K562 (cell line): ENCODE measurements at regions not wholly inside any gene's neighbourhood (a gene's known extent, or its start where the extent isn't known, plus 50 kb on each side); places are given as distances from the start of the nearest gene placed in this dataset.

ENCODE experiments used
- ATAC-seq: fragments of 200-7000 bp; cut with Tn5 transposase; 3 replicates; pipeline ENCODE4 v1.9.1; 2020; ENCODE audit warnings: moderate library complexity
- BruUV-seq: library from RNA; stranded (reverse); fragments of 400-500 nt; replicated peaks from 2 replicates; lab custom pipeline; 2021; lab: Mats Ljungman, UMichigan
- CTCF ChIA-PET: fragments of 300-600 bp; formaldehyde crosslinking; extraction: SDS; loops from one replicate; lab custom pipeline; 2021; ENCODE audit warnings: low intra/inter-chr PET ratio; lab: Yijun Ruan, JAX
- POLR2A ChIA-PET: fragments of 300-600, 350-650 bp; sonication (Branson Sonifier 250); formaldehyde crosslinking; extraction: SDS; loops from one replicate; lab custom pipeline; 2021; ENCODE audit warnings: antibody characterized with exemption, inconsistent platforms; lab: Yijun Ruan, JAX
- DNase-seq, 4 experiments: peaks; one replicate each; pipeline versions ENCODE4 v3.0.0 to v3.0.0-alpha.2; 2011 to 2018; ENCODE audit warnings: low spot score in 3 of 4, mixed read lengths in 3 of 4; ENCODE audit errors: extremely low read depth in 1 of 4
- FAIRE-seq: peaks from 2 replicates; lab custom pipeline; 2011; peaks lifted over from hg19 to GRCh38; lab: Jason Lieb, UNC
- H2AFZ ChIP-seq: 2 replicates; pipeline ENCODE4 v1.6.0; 2011; ENCODE audit warnings: low read depth, low read length, control low read depth, inconsistent platforms
- H3K27ac ChIP-seq: fragments of 200-600 bp; 3 replicates; pipeline ENCODE4 v1.8.0; 2011; ENCODE audit warnings: low read depth, mild to moderate bottlenecking, control low read depth, inconsistent platforms, low read length, moderate library complexity, mixed read lengths; ENCODE audit errors: extremely low read depth
- H3K27me3 ChIP-seq, 2 experiments: fragments of 300-600 bp in 1 of 2; 2 replicates in 1 of 2; 3 replicates in 1 of 2; pipeline versions ENCODE4 v1.6.0 to v1.8.0; 2011; ENCODE audit warnings: inconsistent platforms in 2 of 2, low read length in 2 of 2, mild to moderate bottlenecking in 1 of 2, mixed read lengths in 1 of 2, moderate library complexity in 1 of 2; ENCODE audit not compliant: control insufficient read depth in 2 of 2, insufficient read depth in 2 of 2
- H3K36me3 ChIP-seq: fragments of 300-600 bp; 3 replicates; pipeline ENCODE4 v1.8.0; 2011; ENCODE audit warnings: mild to moderate bottlenecking, low read length, inconsistent platforms; ENCODE audit not compliant: control insufficient read depth, insufficient read depth
- H3K4me1 ChIP-seq, 2 experiments: fragments of 200-600 bp in 1 of 2; replicated peaks in 1 of 2; 2 replicates in 1 of 2; 3 replicates in 1 of 2; pipeline versions ENCODE4 v1.5.1 to v1.8.0; 2011; ENCODE audit warnings: inconsistent platforms in 2 of 2, low read length in 2 of 2, mild to moderate bottlenecking in 1 of 2, mixed read lengths in 1 of 2, moderate library complexity in 1 of 2; ENCODE audit not compliant: control insufficient read depth in 2 of 2, insufficient read depth in 2 of 2
- H3K4me2 ChIP-seq: 2 replicates; pipeline ENCODE4 v1.6.1; 2011; ENCODE audit warnings: low read length, control low read depth, inconsistent platforms, mixed read lengths; ENCODE audit not compliant: insufficient read depth
- H3K4me3 ChIP-seq: fragments of 200-600 bp; sonication (generic), shearing (Covaris generic); 2 replicates; pipeline ENCODE4 v1.5.1; 2016; ENCODE audit warnings: control low read depth, inconsistent platforms
- H3K79me2 ChIP-seq: fragments of 200-600 bp; 3 replicates; pipeline ENCODE4 v1.8.0; 2011; ENCODE audit warnings: low read length, inconsistent platforms; ENCODE audit not compliant: control insufficient read depth, insufficient read depth
- H3K9ac ChIP-seq, 2 experiments: 2 replicates each; pipeline versions ENCODE4 v1.6.0 to v1.6.1; 2011; ENCODE audit warnings: low read depth in 2 of 2, low read length in 2 of 2, control low read depth in 1 of 2, inconsistent platforms in 1 of 2, mild to moderate bottlenecking in 1 of 2, mixed read lengths in 1 of 2; ENCODE audit not compliant: insufficient read depth in 1 of 2
- H3K9me1 ChIP-seq: one replicate; pipeline ENCODE4 v1.6.0; 2011; ENCODE audit warnings: inconsistent platforms, mild to moderate bottlenecking, low read length, moderate library complexity; ENCODE audit not compliant: control insufficient read depth, insufficient read depth
- H3K9me3 ChIP-seq: replicated peaks from 2 replicates; pipeline ENCODE4 v1.5.1; 2011; ENCODE audit warnings: low read depth, low read length, inconsistent platforms; ENCODE audit not compliant: control insufficient read depth, insufficient read depth
- H4K20me1 ChIP-seq: replicated peaks from 2 replicates; pipeline ENCODE4 v1.6.1; 2011; ENCODE audit warnings: low read length, inconsistent platforms, mixed read lengths; ENCODE audit not compliant: control insufficient read depth, insufficient read depth
- CBFA2T3 ChIP-seq: fragments of 450-650 bp; IDR thresholded peaks from 2 replicates; pipeline ENCODE4 v1.6.1; 2017
- HMG20A ChIP-seq: fragments of 450-650 bp; formaldehyde crosslinking; conservative IDR thresholded peaks from 2 replicates; pipeline ENCODE4 v1.4.0; 2020; ENCODE audit warnings: mild to moderate bottlenecking, mixed read lengths
- MBD2 ChIP-seq: sonication (generic); IDR thresholded peaks from 2 replicates; pipeline ENCODE4 v1.6.1; 2016; ENCODE audit warnings: low read depth, borderline replicate concordance
- SMARCA5 ChIP-seq: fragments of 450-650 bp; IDR thresholded peaks from 2 replicates; pipeline ENCODE4 v1.6.1; 2016
- ZNF124 ChIP-seq: sonication (generic); formaldehyde crosslinking; IDR thresholded peaks from 2 replicates; pipeline ENCODE4 v1.8.1; 2022; ENCODE audit warnings: missing genetic modification reagents
- ZNF75A ChIP-seq: fragments of 450-650 bp; formaldehyde crosslinking; IDR thresholded peaks from 2 replicates; pipeline ENCODE4 v1.4.0; 2020; ENCODE audit warnings: mild to moderate bottlenecking
- WGBS: fragments of 100-300 bp; shearing (Covaris generic); methylation state at CpG from one replicate; pipeline ENCODE4 v1.1.6; 2016; ENCODE audit warnings: low coverage, mixed read lengths; ENCODE audit not compliant: insufficient coverage; ENCODE audit errors: missing lambda C conversion rate; 5-methylcytosine and 5-hydroxymethylcytosine counted together
- in situ Hi-C: fragments of 300-500 bp; cut with MboI; formaldehyde crosslinking; loops from 4 replicates; pipeline ENCODE4 v1.15.0; 2018; ENCODE audit warnings: inconsistent platforms, mixed read lengths
- intact Hi-C: fragments of 100-400 bp; cut with micrococcal nuclease; formaldehyde crosslinking; loops from 2 replicates; pipeline ENCODE4 v1.14.2; 2022
- TF ChIP-seq, protein P1 (sequence below): fragments of 450-650 bp; formaldehyde crosslinking; IDR thresholded peaks from 2 replicates; pipeline ENCODE4 v1.4.0; 2020; ENCODE audit warnings: mild to moderate bottlenecking, moderate library complexity
- TF ChIP-seq, protein P2 (sequence below): sonication (generic); formaldehyde crosslinking; IDR thresholded peaks from 2 replicates; pipeline ENCODE4 v1.8.0; 2022; ENCODE audit warnings: mild to moderate bottlenecking, missing genetic modification reagents
- TF ChIP-seq, protein P3 (sequence below): fragments of 450-650 bp; IDR thresholded peaks from 2 replicates; pipeline ENCODE4 v1.6.1; 2016; ENCODE audit warnings: low read depth, mild to moderate bottlenecking, moderate library complexity

- 0 out of 5 replicates have a peak, but pooled peaks cover 0 to 2% of the 10 kb centered on the region in 2 experiments for H3K4me1 ChIP-seq
- no peaks in the 10 kb centered on the region for H3K36me3 ChIP-seq
- no peak overlapping the region for H3K27ac ChIP-seq
- intact Hi-C loops: no loop called here
- no peak overlapping the region for H3K9ac ChIP-seq
- H4K20me1 ChIP-seq: no peaks in the 10 kb centered on the region
- H3K9me3 ChIP-seq: no peaks in the 10 kb centered on the region
- ChIA-PET CTCF (no interaction called here), POLR2A (interaction anchor here (0.6 kb wide), 1 partner anchor 19 kb away, joined by 5 read pairs; no protein-coding TSS in a partner anchor)
- BruUV-seq: no TSS peak
- no peak overlapping the region for H2AFZ ChIP-seq
- no peaks in the 10 kb centered on the region for H3K79me2 ChIP-seq
- under 1% methylated on average over 24 of the region's 28 CpGs for WGBS
- peaks cover 0 to 59% of the 10 kb centered on the region in 2 experiments; a peak in 3 of 5 replicates for H3K27me3 ChIP-seq
- H3K9me1 ChIP-seq: no peaks in the 10 kb centered on the region
- DNase-seq (no peak), ATAC-seq (no peak), FAIRE-seq (no peak)
- H3K4me3 ChIP-seq: no peak overlapping the region
- no peak overlapping the region for H3K4me2 ChIP-seq
- in situ Hi-C loops: no loop called here
- TF ChIP-seq, protein P1, sequence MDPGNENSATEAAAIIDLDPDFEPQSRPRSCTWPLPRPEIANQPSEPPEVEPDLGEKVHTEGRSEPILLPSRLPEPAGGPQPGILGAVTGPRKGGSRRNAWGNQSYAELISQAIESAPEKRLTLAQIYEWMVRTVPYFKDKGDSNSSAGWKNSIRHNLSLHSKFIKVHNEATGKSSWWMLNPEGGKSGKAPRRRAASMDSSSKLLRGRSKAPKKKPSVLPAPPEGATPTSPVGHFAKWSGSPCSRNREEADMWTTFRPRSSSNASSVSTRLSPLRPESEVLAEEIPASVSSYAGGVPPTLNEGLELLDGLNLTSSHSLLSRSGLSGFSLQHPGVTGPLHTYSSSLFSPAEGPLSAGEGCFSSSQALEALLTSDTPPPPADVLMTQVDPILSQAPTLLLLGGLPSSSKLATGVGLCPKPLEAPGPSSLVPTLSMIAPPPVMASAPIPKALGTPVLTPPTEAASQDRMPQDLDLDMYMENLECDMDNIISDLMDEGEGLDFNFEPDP (CRISPR knock-in tag): no peak
- TF ChIP-seq, protein P2, sequence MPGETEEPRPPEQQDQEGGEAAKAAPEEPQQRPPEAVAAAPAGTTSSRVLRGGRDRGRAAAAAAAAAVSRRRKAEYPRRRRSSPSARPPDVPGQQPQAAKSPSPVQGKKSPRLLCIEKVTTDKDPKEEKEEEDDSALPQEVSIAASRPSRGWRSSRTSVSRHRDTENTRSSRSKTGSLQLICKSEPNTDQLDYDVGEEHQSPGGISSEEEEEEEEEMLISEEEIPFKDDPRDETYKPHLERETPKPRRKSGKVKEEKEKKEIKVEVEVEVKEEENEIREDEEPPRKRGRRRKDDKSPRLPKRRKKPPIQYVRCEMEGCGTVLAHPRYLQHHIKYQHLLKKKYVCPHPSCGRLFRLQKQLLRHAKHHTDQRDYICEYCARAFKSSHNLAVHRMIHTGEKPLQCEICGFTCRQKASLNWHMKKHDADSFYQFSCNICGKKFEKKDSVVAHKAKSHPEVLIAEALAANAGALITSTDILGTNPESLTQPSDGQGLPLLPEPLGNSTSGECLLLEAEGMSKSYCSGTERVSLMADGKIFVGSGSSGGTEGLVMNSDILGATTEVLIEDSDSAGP (CRISPR knock-in tag): no peak
- TF ChIP-seq SMARCA5 (no peak), MBD2 (no peak), ZNF124 (CRISPR knock-in tag) (no peak), ZNF75A (CRISPR knock-in tag) (no peak), CBFA2T3 (no peak), HMG20A (CRISPR knock-in tag) (no peak)
- TF ChIP-seq, protein P3, sequence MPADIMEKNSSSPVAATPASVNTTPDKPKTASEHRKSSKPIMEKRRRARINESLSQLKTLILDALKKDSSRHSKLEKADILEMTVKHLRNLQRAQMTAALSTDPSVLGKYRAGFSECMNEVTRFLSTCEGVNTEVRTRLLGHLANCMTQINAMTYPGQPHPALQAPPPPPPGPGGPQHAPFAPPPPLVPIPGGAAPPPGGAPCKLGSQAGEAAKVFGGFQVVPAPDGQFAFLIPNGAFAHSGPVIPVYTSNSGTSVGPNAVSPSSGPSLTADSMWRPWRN: no peak
Observed at GRCh38 chr2:240362826-240363745, 72.4 kb upstream of the GPC1 start.
